HEK293 (cell line): ENCODE measurements at regions not wholly inside any gene's neighbourhood (a gene's known extent, or its start where the extent isn't known, plus 50 kb on each side); places are given as distances from the start of the nearest gene placed in this dataset.
A peak's percentile ranks its signal among the peaks of the same experiment; 100 is the strongest.

ENCODE experiments used
- GLI2 ChIP-seq: fragments of 450-650 bp; formaldehyde crosslinking; IDR thresholded peaks from 2 replicates; pipeline ENCODE4; 2017; ENCODE audit warnings: missing biosample characterization, missing genetic modification characterization, low read depth, borderline replicate concordance
- HOXC10 ChIP-seq: sonication (generic); formaldehyde crosslinking; IDR thresholded peaks from 2 replicates; pipeline ENCODE4 v1.8.1; 2023; ENCODE audit warnings: mild to moderate bottlenecking, missing genetic modification reagents
- OVOL3 ChIP-seq: fragments of 450-650 bp; formaldehyde crosslinking; IDR thresholded peaks from 2 replicates; pipeline ENCODE4 v1.5.1; 2016; ENCODE audit warnings: missing biosample characterization, missing genetic modification characterization
- PRDM1 ChIP-seq: fragments of 450-650 bp; formaldehyde crosslinking; IDR thresholded peaks from 2 replicates; pipeline ENCODE4; 2016; ENCODE audit warnings: missing biosample characterization, missing genetic modification characterization
- ZBTB7A ChIP-seq: fragments of 450-650 bp; formaldehyde crosslinking; IDR thresholded peaks from 2 replicates; pipeline ENCODE4 v1.5.1; 2016; ENCODE audit warnings: low read depth, missing biosample characterization, missing genetic modification characterization
- ZEB2 ChIP-seq: fragments of 450-650 bp; formaldehyde crosslinking; IDR thresholded peaks from 2 replicates; pipeline ENCODE4 v1.5.1; 2016; ENCODE audit warnings: missing biosample characterization, missing genetic modification characterization
- ZFHX2 ChIP-seq: fragments of 450-650 bp; formaldehyde crosslinking; conservative IDR thresholded peaks from 2 replicates; pipeline ENCODE4 v1.5.1; 2016; ENCODE audit warnings: missing biosample characterization, missing genetic modification characterization
- ZNF121 ChIP-seq: fragments of 450-650 bp; formaldehyde crosslinking; IDR thresholded peaks from 2 replicates; pipeline ENCODE4 v1.5.1; 2016; ENCODE audit warnings: missing biosample characterization, missing genetic modification characterization
- ZNF132 ChIP-seq: fragments of 450-650 bp; formaldehyde crosslinking; IDR thresholded peaks from 2 replicates; pipeline ENCODE4 v1.5.1; 2017; ENCODE audit warnings: missing biosample characterization, missing genetic modification characterization, borderline replicate concordance
- ZNF16 ChIP-seq: fragments of 450-650 bp; formaldehyde crosslinking; IDR thresholded peaks from 2 replicates; pipeline ENCODE4 v1.5.1; 2016; ENCODE audit warnings: low read depth, missing biosample characterization, missing genetic modification characterization
- ZNF2 ChIP-seq: fragments of 450-650 bp; formaldehyde crosslinking; IDR thresholded peaks from 2 replicates; pipeline ENCODE4 v1.5.1; 2016; ENCODE audit warnings: missing biosample characterization, missing genetic modification characterization
- ZNF354C ChIP-seq: fragments of 450-650 bp; formaldehyde crosslinking; IDR thresholded peaks from 2 replicates; pipeline ENCODE4 v1.5.1; 2016; ENCODE audit warnings: missing biosample characterization, missing genetic modification characterization, low read depth, borderline replicate concordance
- ZNF362 ChIP-seq: fragments of 450-650 bp; formaldehyde crosslinking; IDR thresholded peaks from 2 replicates; pipeline ENCODE4 v1.5.1; 2016; ENCODE audit warnings: missing biosample characterization, missing genetic modification characterization
- ZNF366 ChIP-seq: fragments of 450-650 bp; formaldehyde crosslinking; conservative IDR thresholded peaks from 2 replicates; pipeline ENCODE4 v1.5.1; 2016; ENCODE audit warnings: missing biosample characterization, missing genetic modification characterization
- ZNF510 ChIP-seq: fragments of 450-650 bp; formaldehyde crosslinking; IDR thresholded peaks from 2 replicates; pipeline ENCODE4 v1.5.1; 2018; ENCODE audit warnings: mild to moderate bottlenecking, missing genetic modification characterization, missing biosample characterization; ENCODE audit not compliant: insufficient replicate concordance
- ZNF521 ChIP-seq: fragments of 450-650 bp; formaldehyde crosslinking; IDR thresholded peaks from 2 replicates; pipeline ENCODE4 v1.5.1; 2017; ENCODE audit warnings: missing biosample characterization, mild to moderate bottlenecking, missing genetic modification characterization
- ZNF530 ChIP-seq: fragments of 450-650 bp; formaldehyde crosslinking; IDR thresholded peaks from 2 replicates; pipeline ENCODE4 v1.5.1; 2016; ENCODE audit warnings: low read depth, missing biosample characterization, missing genetic modification characterization
- ZNF624 ChIP-seq: fragments of 450-650 bp; formaldehyde crosslinking; IDR thresholded peaks from 2 replicates; pipeline ENCODE4 v1.5.1; 2017; ENCODE audit warnings: missing biosample characterization, missing genetic modification characterization
- ZNF654 ChIP-seq: fragments of 450-650 bp; formaldehyde crosslinking; IDR thresholded peaks from 2 replicates; pipeline ENCODE4 v1.5.1; 2016; ENCODE audit warnings: low read depth, missing biosample characterization, missing genetic modification characterization
- ZNF768 ChIP-seq: fragments of 450-650 bp; formaldehyde crosslinking; IDR thresholded peaks from 2 replicates; pipeline ENCODE4 v1.5.1; 2018; ENCODE audit warnings: missing biosample characterization, mild to moderate bottlenecking, missing genetic modification characterization
- ZNF776 ChIP-seq: fragments of 450-650 bp; formaldehyde crosslinking; IDR thresholded peaks from 2 replicates; pipeline ENCODE4 v1.5.0; 2017; ENCODE audit warnings: missing biosample characterization, missing genetic modification characterization, borderline replicate concordance
- TF ChIP-seq, protein P1 (sequence below): fragments of 450-650 bp; formaldehyde crosslinking; IDR thresholded peaks from 2 replicates; pipeline ENCODE4 v1.5.1; 2017; ENCODE audit warnings: missing biosample characterization, missing genetic modification characterization
- TF ChIP-seq, protein P2 (sequence below): fragments of 450-650 bp; formaldehyde crosslinking; IDR thresholded peaks from 2 replicates; pipeline ENCODE4 v1.5.1; 2016; ENCODE audit warnings: missing biosample characterization, missing genetic modification characterization
- TF ChIP-seq, protein P3 (sequence below): fragments of 450-650 bp; IDR thresholded peaks from 2 replicates; pipeline ENCODE4 v1.5.1; 2018; ENCODE audit warnings: missing biosample characterization, mild to moderate bottlenecking, missing genetic modification characterization
- TF ChIP-seq, protein P4 (sequence below): fragments of 450-650 bp; formaldehyde crosslinking; IDR thresholded peaks from 2 replicates; pipeline ENCODE4 v1.5.1; 2016; ENCODE audit warnings: missing biosample characterization, missing genetic modification characterization
- TF ChIP-seq, protein P5 (sequence below): fragments of 450-650 bp; formaldehyde crosslinking; IDR thresholded peaks from 2 replicates; pipeline ENCODE4 v1.5.1; 2016; ENCODE audit warnings: missing biosample characterization, missing genetic modification characterization
- TF ChIP-seq, protein P6 (sequence below): fragments of 450-650 bp; formaldehyde crosslinking; IDR thresholded peaks from 2 replicates; pipeline ENCODE4 v1.5.1; 2016; ENCODE audit warnings: missing biosample characterization, missing genetic modification characterization
- TF ChIP-seq, protein P7 (sequence below): fragments of 450-650 bp; formaldehyde crosslinking; IDR thresholded peaks from 2 replicates; pipeline ENCODE4 v1.5.1; 2016; ENCODE audit warnings: missing biosample characterization, missing genetic modification characterization, low read depth
- TF ChIP-seq, protein P8 (sequence below): fragments of 450-650 bp; formaldehyde crosslinking; IDR thresholded peaks from 2 replicates; pipeline ENCODE4 v1.5.1; 2016; ENCODE audit warnings: missing biosample characterization, missing genetic modification characterization

DNA sequence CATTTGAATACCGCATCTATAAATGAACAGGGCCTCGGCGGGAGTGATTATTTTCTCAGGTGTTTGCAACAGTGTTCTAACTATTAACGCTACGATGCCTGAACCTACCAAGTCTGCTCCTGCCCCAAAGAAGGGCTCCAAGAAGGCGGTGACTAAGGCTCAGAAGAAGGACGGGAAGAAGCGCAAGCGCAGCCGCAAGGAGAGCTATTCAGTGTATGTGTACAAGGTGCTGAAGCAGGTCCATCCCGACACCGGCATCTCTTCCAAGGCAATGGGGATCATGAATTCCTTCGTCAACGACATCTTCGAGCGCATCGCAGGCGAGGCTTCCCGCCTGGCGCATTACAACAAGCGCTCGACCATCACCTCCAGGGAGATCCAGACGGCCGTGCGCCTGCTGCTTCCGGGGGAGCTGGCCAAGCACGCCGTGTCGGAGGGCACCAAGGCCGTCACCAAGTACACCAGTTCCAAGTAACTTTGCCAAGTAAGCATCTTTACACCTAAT is 70.9 kb downstream of the HFE start (continued):
- TF ChIP-seq ZNF354C (tag by site-specific recombination) (no peak), ZNF510 (tag by site-specific recombination) (no peak), ZNF776 (no peak), ZNF366 (tag by site-specific recombination) (peak; percentile 56), HOXC10 (CRISPR knock-in tag) (no peak), ZEB2 (tag by site-specific recombination) (peak; percentile 47; the same call in 1 of the 2 replicates), ZNF121 (no peak), ZFHX2 (tag by site-specific recombination) (no peak), ZNF362 (no peak), ZNF624 (tag by site-specific recombination) (no peak), ZNF16 (tag by site-specific recombination) (no peak), PRDM1 (tag by site-specific recombination) (no peak), GLI2 (no peak), ZNF530 (tag by site-specific recombination) (no peak), ZBTB7A (no peak), ZNF654 (no peak), OVOL3 (tag by site-specific recombination) (no peak), ZNF2 (peak; percentile 72), ZNF768 (tag by site-specific recombination) (no peak), ZNF521 (tag by site-specific recombination) (no peak), ZNF132 (tag by site-specific recombination) (no peak)
- TF ChIP-seq, protein P1, sequence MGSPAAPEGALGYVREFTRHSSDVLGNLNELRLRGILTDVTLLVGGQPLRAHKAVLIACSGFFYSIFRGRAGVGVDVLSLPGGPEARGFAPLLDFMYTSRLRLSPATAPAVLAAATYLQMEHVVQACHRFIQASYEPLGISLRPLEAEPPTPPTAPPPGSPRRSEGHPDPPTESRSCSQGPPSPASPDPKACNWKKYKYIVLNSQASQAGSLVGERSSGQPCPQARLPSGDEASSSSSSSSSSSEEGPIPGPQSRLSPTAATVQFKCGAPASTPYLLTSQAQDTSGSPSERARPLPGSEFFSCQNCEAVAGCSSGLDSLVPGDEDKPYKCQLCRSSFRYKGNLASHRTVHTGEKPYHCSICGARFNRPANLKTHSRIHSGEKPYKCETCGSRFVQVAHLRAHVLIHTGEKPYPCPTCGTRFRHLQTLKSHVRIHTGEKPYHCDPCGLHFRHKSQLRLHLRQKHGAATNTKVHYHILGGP (tag by site-specific recombination) = no peak
- TF ChIP-seq, protein P2, sequence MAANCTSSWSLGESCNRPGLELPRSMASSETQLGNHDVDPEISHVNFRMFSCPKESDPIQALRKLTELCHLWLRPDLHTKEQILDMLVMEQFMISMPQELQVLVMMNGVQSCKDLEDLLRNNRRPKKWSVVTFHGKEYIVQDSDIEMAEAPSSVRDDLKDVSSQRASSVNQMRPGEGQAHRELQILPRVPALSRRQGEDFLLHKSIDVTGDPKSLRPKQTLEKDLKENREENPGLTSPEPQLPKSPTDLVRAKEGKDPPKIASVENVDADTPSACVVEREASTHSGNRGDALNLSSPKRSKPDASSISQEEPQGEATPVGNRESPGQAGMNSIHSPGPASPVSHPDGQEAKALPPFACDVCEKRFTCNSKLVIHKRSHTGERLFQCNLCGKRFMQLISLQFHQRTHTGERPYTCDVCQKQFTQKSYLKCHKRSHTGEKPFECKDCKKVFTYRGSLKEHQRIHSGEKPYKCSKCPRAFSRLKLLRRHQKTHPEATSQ = no peak
- TF ChIP-seq, protein P3, sequence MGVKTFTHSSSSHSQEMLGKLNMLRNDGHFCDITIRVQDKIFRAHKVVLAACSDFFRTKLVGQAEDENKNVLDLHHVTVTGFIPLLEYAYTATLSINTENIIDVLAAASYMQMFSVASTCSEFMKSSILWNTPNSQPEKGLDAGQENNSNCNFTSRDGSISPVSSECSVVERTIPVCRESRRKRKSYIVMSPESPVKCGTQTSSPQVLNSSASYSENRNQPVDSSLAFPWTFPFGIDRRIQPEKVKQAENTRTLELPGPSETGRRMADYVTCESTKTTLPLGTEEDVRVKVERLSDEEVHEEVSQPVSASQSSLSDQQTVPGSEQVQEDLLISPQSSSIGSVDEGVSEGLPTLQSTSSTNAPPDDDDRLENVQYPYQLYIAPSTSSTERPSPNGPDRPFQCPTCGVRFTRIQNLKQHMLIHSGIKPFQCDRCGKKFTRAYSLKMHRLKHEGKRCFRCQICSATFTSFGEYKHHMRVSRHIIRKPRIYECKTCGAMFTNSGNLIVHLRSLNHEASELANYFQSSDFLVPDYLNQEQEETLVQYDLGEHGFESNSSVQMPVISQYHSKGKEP (tag by site-specific recombination) = no peak
- TF ChIP-seq, protein P4, sequence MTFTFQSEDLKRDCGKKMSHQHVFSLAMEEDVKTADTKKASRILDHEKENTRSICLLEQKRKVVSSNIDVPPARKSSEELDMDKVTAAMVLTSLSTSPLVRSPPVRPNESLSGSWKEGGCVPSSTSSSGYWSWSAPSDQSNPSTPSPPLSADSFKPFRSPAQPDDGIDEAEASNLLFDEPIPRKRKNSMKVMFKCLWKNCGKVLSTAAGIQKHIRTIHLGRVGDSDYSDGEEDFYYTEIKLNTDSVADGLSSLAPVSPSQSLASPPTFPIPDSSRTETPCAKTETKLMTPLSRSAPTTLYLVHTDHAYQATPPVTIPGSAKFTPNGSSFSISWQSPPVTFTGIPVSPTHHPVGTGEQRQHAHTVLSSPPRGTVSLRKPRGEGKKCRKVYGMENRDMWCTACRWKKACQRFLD (tag by site-specific recombination) = no peak
- TF ChIP-seq, protein P5, sequence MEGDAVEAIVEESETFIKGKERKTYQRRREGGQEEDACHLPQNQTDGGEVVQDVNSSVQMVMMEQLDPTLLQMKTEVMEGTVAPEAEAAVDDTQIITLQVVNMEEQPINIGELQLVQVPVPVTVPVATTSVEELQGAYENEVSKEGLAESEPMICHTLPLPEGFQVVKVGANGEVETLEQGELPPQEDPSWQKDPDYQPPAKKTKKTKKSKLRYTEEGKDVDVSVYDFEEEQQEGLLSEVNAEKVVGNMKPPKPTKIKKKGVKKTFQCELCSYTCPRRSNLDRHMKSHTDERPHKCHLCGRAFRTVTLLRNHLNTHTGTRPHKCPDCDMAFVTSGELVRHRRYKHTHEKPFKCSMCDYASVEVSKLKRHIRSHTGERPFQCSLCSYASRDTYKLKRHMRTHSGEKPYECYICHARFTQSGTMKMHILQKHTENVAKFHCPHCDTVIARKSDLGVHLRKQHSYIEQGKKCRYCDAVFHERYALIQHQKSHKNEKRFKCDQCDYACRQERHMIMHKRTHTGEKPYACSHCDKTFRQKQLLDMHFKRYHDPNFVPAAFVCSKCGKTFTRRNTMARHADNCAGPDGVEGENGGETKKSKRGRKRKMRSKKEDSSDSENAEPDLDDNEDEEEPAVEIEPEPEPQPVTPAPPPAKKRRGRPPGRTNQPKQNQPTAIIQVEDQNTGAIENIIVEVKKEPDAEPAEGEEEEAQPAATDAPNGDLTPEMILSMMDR (tag by site-specific recombination) = peak; percentile 13; the same call in 1 of the 2 replicates
- TF ChIP-seq, protein P6, sequence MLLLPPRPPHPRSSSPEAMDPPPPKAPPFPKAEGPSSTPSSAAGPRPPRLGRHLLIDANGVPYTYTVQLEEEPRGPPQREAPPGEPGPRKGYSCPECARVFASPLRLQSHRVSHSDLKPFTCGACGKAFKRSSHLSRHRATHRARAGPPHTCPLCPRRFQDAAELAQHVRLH (tag by site-specific recombination) = no peak
- TF ChIP-seq, protein P7, sequence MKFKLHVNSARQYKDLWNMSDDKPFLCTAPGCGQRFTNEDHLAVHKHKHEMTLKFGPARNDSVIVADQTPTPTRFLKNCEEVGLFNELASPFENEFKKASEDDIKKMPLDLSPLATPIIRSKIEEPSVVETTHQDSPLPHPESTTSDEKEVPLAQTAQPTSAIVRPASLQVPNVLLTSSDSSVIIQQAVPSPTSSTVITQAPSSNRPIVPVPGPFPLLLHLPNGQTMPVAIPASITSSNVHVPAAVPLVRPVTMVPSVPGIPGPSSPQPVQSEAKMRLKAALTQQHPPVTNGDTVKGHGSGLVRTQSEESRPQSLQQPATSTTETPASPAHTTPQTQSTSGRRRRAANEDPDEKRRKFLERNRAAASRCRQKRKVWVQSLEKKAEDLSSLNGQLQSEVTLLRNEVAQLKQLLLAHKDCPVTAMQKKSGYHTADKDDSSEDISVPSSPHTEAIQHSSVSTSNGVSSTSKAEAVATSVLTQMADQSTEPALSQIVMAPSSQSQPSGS = no peak
- TF ChIP-seq, protein P8, sequence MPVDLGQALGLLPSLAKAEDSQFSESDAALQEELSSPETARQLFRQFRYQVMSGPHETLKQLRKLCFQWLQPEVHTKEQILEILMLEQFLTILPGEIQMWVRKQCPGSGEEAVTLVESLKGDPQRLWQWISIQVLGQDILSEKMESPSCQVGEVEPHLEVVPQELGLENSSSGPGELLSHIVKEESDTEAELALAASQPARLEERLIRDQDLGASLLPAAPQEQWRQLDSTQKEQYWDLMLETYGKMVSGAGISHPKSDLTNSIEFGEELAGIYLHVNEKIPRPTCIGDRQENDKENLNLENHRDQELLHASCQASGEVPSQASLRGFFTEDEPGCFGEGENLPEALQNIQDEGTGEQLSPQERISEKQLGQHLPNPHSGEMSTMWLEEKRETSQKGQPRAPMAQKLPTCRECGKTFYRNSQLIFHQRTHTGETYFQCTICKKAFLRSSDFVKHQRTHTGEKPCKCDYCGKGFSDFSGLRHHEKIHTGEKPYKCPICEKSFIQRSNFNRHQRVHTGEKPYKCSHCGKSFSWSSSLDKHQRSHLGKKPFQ = no peak; the same call in 1 of the 2 replicates
